OCI-LY7 (cell line): ENCODE measurements at regions not wholly inside any gene's neighbourhood (a gene's known extent, or its start where the extent isn't known, plus 50 kb on each side); places are given as distances from the start of the nearest gene placed in this dataset.
"Not testable (repeated sequence)": the region's sequence is repeated elsewhere in the genome, so short reads cannot be mapped to it uniquely, and the experiment has no call there.

Source experiments
- BruUV-seq: library from RNA; stranded (reverse); fragments of 400-500 nt; replicated peaks from 2 replicates; lab custom pipeline; 2021; lab: Mats Ljungman, UMichigan
- CTCF ChIA-PET: fragments of 300-600 bp; sonication (Branson Sonifier 250); formaldehyde crosslinking; loops from one replicate; lab custom pipeline; 2022; ENCODE audit warnings: antibody characterized with exemption; ENCODE audit not compliant: unreplicated experiment; lab: Charles Lee
- POLR2A ChIA-PET: fragments of 300-600 bp; sonication (Branson Sonifier 250); formaldehyde crosslinking; loops from one replicate; lab custom pipeline; 2022; ENCODE audit warnings: antibody characterized with exemption; lab: Charles Lee
- DNase-seq: peaks from one replicate; pipeline ENCODE4 v3.0.0-alpha.2; 2015; ENCODE audit warnings: low spot score
- H2AFZ ChIP-seq: fragments of 200-600 bp; sonication (generic), shearing (Covaris generic); 2 replicates; pipeline ENCODE4 v1.6.1; 2014; ENCODE audit warnings: mild to moderate bottlenecking, antibody characterized with exemption, low read length, moderate library complexity
- H3K27ac ChIP-seq: fragments of 200-600 bp; sonication (generic); 2 replicates; pipeline ENCODE4 v1.5.1; 2014; ENCODE audit warnings: mixed run types, low read depth, mild to moderate bottlenecking, moderate library complexity, low read length, inconsistent platforms; ENCODE audit not compliant: poor library complexity, severe bottlenecking
- H3K36me3 ChIP-seq: fragments of 200-600 bp; sonication (generic); 2 replicates; pipeline ENCODE4 v1.6.1; 2014; ENCODE audit warnings: mild to moderate bottlenecking, antibody characterized with exemption, low read length, moderate library complexity, mixed read lengths; ENCODE audit not compliant: insufficient read depth
- H3K4me1 ChIP-seq: fragments of 200-600 bp; sonication (generic); 2 replicates; pipeline ENCODE4 v1.5.1; 2014; ENCODE audit warnings: mild to moderate bottlenecking, low read length; ENCODE audit not compliant: insufficient read depth, poor library complexity, severe bottlenecking
- H3K4me2 ChIP-seq: fragments of 200-600 bp; sonication (generic); 2 replicates; pipeline ENCODE4 v1.6.1; 2014; ENCODE audit warnings: mild to moderate bottlenecking, low read length
- H3K4me3 ChIP-seq: fragments of 200-600 bp; sonication (generic); 2 replicates; pipeline ENCODE4 v1.5.1; 2014; ENCODE audit warnings: mild to moderate bottlenecking, low read depth, low read length; ENCODE audit not compliant: poor library complexity, severe bottlenecking
- H3K79me2 ChIP-seq: fragments of 200-600 bp; sonication (generic); 2 replicates; pipeline ENCODE4 v1.6.1; 2016; ENCODE audit warnings: low read depth, mild to moderate bottlenecking, low read length, moderate library complexity, mixed read lengths; ENCODE audit not compliant: insufficient read depth
- H3K9me2 ChIP-seq: fragments of 200-600 bp; sonication (generic); 2 replicates; pipeline ENCODE4 v1.6.1; 2016; ENCODE audit warnings: mild to moderate bottlenecking, low read length, mixed read lengths; ENCODE audit not compliant: insufficient read depth
- H3K9me3 ChIP-seq: fragments of 200-600 bp; sonication (generic); 2 replicates; pipeline ENCODE4 v1.6.1; 2014; ENCODE audit warnings: mild to moderate bottlenecking, mixed run types, low read length, mixed read lengths
- H4K20me1 ChIP-seq: fragments of 200-600 bp; sonication (generic); 2 replicates; pipeline ENCODE4 v1.6.1; 2014; ENCODE audit warnings: mild to moderate bottlenecking, antibody characterized with exemption, low read length, moderate library complexity, mixed read lengths; ENCODE audit not compliant: insufficient read depth
- CTCF ChIP-seq: fragments of 200-600 bp; sonication (generic); conservative IDR thresholded peaks from 2 replicates; pipeline ENCODE4 v1.5.1; 2014; ENCODE audit warnings: mild to moderate bottlenecking, antibody characterized with exemption, low read length, moderate library complexity, mixed read lengths
- EZH2phosphoT487 ChIP-seq: fragments of 200-600 bp; sonication (generic); IDR thresholded peaks from 2 replicates; pipeline ENCODE4 v1.6.1; 2018; ENCODE audit warnings: low read depth, borderline replicate concordance, mild to moderate bottlenecking, mixed run types, antibody characterized with exemption, low read length, moderate library complexity, mixed read lengths
- intact Hi-C: fragments of 100-400 bp; cut with micrococcal nuclease; formaldehyde crosslinking; loops from one replicate; pipeline ENCODE4 v1.10.0; 2022; ENCODE audit not compliant: unreplicated experiment

GRCh38 chr1:192906334-192906733, 97.5 kb downstream of the RGS2 start:
- Histone ChIP-seq H3K79me2 (no peaks in the 10 kb centered on the region), H3K4me1 (no peaks in the 10 kb centered on the region), H2AFZ (no peak overlapping the region), H3K4me3 (no peak overlapping the region), H3K4me2 (no peak overlapping the region), H4K20me1 (no peaks in the 10 kb centered on the region), H3K27ac (no peak overlapping the region), H3K9me3 (no peaks in the 10 kb centered on the region), H3K36me3 (no peaks in the 10 kb centered on the region), H3K9me2 (no peaks in the 10 kb centered on the region)
- POLR2A ChIA-PET = interaction anchor here (0.6 kb wide), 1 partner anchor 36 kb away, joined by 3 read pairs; no protein-coding TSS in a partner anchor
- no TSS peak for BruUV-seq
- CTCF ChIA-PET = no interaction called here
- TF ChIP-seq CTCF (no peak), EZH2phosphoT487 (no peak)
- no peak for DNase-seq
- intact Hi-C loops = no loop called here

- no peaks in the 10 kb centered on the region for H3K36me3 ChIP-seq
- no peak overlapping the region for H3K27ac ChIP-seq
- H3K4me2 ChIP-seq = no peak overlapping the region
- no peak for DNase-seq
- H3K79me2 ChIP-seq = no peaks in the 10 kb centered on the region
- no peak for TF ChIP-seq CTCF
- no peak for TF ChIP-seq EZH2phosphoT487
- no peaks in the 10 kb centered on the region for H3K4me1 ChIP-seq
- intact Hi-C loops = no loop called here
- POLR2A ChIA-PET = interaction anchor here (0.6 kb wide), 1 partner anchor 201 kb away, joined by 3 read pairs; no protein-coding TSS in a partner anchor
- no peaks in the 10 kb centered on the region for H3K9me2 ChIP-seq
- no peak overlapping the region for H2AFZ ChIP-seq
- no peaks in the 10 kb centered on the region for H4K20me1 ChIP-seq
- CTCF ChIA-PET = no interaction called here
- H3K4me3 ChIP-seq = no peak overlapping the region
- no peaks in the 10 kb centered on the region for H3K9me3 ChIP-seq
- no TSS peak for BruUV-seq
These were observed 98.9 kb downstream of the RGS2 start for GRCh38 chr1:192907545-192908243.

- POLR2A ChIA-PET = interaction anchor here (0.7 kb wide), 1 partner anchor 300 kb away, joined by 3 read pairs; no protein-coding TSS in a partner anchor
- not testable (repeated sequence) for BruUV-seq
These were observed 103.2 kb downstream of the RGS2 start for GRCh38 chr1:192911896-192912656.

More at GRCh38 chr1:192911896-192912656, 103.2 kb downstream of the RGS2 start:
- H3K4me3 ChIP-seq, H3K27ac ChIP-seq, H3K4me1 ChIP-seq, H3K79me2 ChIP-seq, CTCF ChIA-PET, DNase-seq, intact Hi-C loops, H3K9me2 ChIP-seq, H3K9me3 ChIP-seq, H3K36me3 ChIP-seq, H2AFZ ChIP-seq, H3K4me2 ChIP-seq, H4K20me1 ChIP-seq: not testable (repeated sequence)
